Neural cell (in vitro differentiated cells): ENCODE measurements at regions not wholly inside any gene's neighbourhood (a gene's known extent, or its start where the extent isn't known, plus 50 kb on each side); places are given as distances from the start of the nearest gene placed in this dataset.

Experiments
- H2AFZ ChIP-seq: fragments of 200-600, 300-800 bp; sonication (generic), shearing (Covaris generic); 2 replicates; pipeline ENCODE4 v1.6.0; 2014; ENCODE audit warnings: low read depth, mild to moderate bottlenecking, antibody characterized with exemption, low read length, moderate library complexity
- H3F3A ChIP-seq: fragments of 200-600 bp; shearing (Covaris generic); 2 replicates; pipeline ENCODE4 v1.6.1; 2016; ENCODE audit warnings: mild to moderate bottlenecking, moderate library complexity, mixed read lengths, antibody characterized with exemption, low read length; ENCODE audit not compliant: insufficient read depth, poor library complexity, severe bottlenecking
- H3K27ac ChIP-seq: fragments of 200-600, 300-800 bp; sonication (generic), shearing (Covaris generic); 2 replicates; pipeline ENCODE4 v1.5.1; 2014; ENCODE audit warnings: mild to moderate bottlenecking, low read length, moderate library complexity
- H3K27me3 ChIP-seq: fragments of 300-800, 200-600 bp; sonication (generic), shearing (Covaris generic); 2 replicates; pipeline ENCODE4 v1.6.0; 2014; ENCODE audit warnings: mild to moderate bottlenecking, low read depth, low read length, moderate library complexity; ENCODE audit not compliant: insufficient read depth
- H3K36me3 ChIP-seq: fragments of 300-800, 200-600 bp; sonication (generic), shearing (Covaris generic); 2 replicates; pipeline ENCODE4 v1.5.1; 2014; ENCODE audit warnings: mild to moderate bottlenecking, antibody characterized with exemption, low read length, moderate library complexity; ENCODE audit not compliant: insufficient read depth
- H3K4me2 ChIP-seq: fragments of 300-800, 200-600 bp; sonication (generic), shearing (Covaris generic); 2 replicates; pipeline ENCODE4 v1.6.0; 2014; ENCODE audit warnings: mild to moderate bottlenecking, low read length
- H3K4me3 ChIP-seq: fragments of 300-800, 200-600 bp; sonication (generic), shearing (Covaris generic); 2 replicates; pipeline ENCODE4 v1.5.1; 2014; ENCODE audit warnings: mild to moderate bottlenecking, low read length, moderate library complexity
- H3K79me2 ChIP-seq: fragments of 200-600 bp; shearing (Covaris generic); replicated peaks from 2 replicates; pipeline ENCODE4 v1.6.0; 2014; ENCODE audit warnings: mild to moderate bottlenecking, low read length, moderate library complexity; ENCODE audit not compliant: insufficient read depth
- H3K9ac ChIP-seq: fragments of 300-800, 200-600 bp; sonication (generic), shearing (Covaris generic); 2 replicates; pipeline ENCODE4 v1.6.1; 2016; ENCODE audit warnings: mild to moderate bottlenecking, low read length, mixed read lengths
- H3K9me2 ChIP-seq: fragments of 200-600 bp; shearing (Covaris generic); 2 replicates; pipeline ENCODE4 v1.6.1; 2016; ENCODE audit warnings: mild to moderate bottlenecking, low read length, mixed read lengths; ENCODE audit not compliant: insufficient read depth
- H3K9me3 ChIP-seq: fragments of 200-600, 300-800 bp; sonication (generic), shearing (Covaris generic); 2 replicates; pipeline ENCODE4 v1.6.1; 2016; ENCODE audit warnings: mild to moderate bottlenecking, mixed run types, low read length, moderate library complexity, mixed read lengths
- H4K20me1 ChIP-seq: fragments of 200-600 bp; shearing (Covaris generic); 2 replicates; pipeline ENCODE4 v1.6.1; 2016; ENCODE audit warnings: mild to moderate bottlenecking, mixed run types; ENCODE audit not compliant: insufficient read depth
- EP300 ChIP-seq: fragments of 450-650 bp; conservative IDR thresholded peaks from 2 replicates; pipeline ENCODE4 v1.6.1; 2014; ENCODE audit warnings: antibody characterized with exemption, mild to moderate bottlenecking, moderate library complexity; ENCODE audit not compliant: poor library complexity, severe bottlenecking
- POLR2AphosphoS5 ChIP-seq: IDR thresholded peaks from 2 replicates; pipeline ENCODE4 v1.6.1; 2012
- RAD21 ChIP-seq: fragments of 450-650 bp; conservative IDR thresholded peaks from 2 replicates; pipeline ENCODE4 v1.6.1; 2014; ENCODE audit warnings: antibody characterized with exemption, mild to moderate bottlenecking, moderate library complexity
- SMC3 ChIP-seq: fragments of 450-650 bp; conservative IDR thresholded peaks from 2 replicates; pipeline ENCODE4 v1.6.1; 2014; ENCODE audit warnings: antibody characterized with exemption, mild to moderate bottlenecking, moderate library complexity; ENCODE audit not compliant: poor library complexity
- TAF1 ChIP-seq: IDR thresholded peaks from 2 replicates; pipeline ENCODE4 v1.6.1; 2012; ENCODE audit warnings: low read depth
- TF ChIP-seq, protein P1 (sequence below): fragments of 450-650 bp; IDR thresholded peaks from 2 replicates; pipeline ENCODE4 v1.5.1; 2014; ENCODE audit warnings: antibody characterized with exemption, mild to moderate bottlenecking, moderate library complexity; ENCODE audit not compliant: poor library complexity, severe bottlenecking
- TF ChIP-seq, protein P2 (sequence below): IDR thresholded peaks from 2 replicates; pipeline ENCODE4 v1.6.1; 2012; ENCODE audit warnings: borderline replicate concordance

DNA sequence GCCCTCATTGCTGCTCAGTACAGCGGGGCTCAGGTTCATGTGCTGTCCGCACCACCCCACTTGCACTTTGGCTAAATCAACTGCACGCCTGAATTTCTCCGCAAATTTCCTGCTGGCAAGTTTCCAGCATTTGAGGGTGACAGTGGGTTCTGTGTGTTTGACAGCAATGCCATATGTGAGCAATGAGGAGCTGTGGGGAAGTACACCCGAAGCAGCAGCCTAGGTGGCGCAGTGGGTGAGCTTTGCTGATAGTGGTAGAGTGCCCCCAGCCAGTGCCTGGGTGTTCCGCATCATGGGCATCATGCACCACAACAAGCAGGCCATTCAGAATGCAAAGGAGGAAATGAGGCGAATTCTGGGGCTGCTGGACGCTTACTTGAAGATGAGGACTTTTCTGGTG, 103.9 kb upstream of the POT1 start:
- TF ChIP-seq, protein P1, sequence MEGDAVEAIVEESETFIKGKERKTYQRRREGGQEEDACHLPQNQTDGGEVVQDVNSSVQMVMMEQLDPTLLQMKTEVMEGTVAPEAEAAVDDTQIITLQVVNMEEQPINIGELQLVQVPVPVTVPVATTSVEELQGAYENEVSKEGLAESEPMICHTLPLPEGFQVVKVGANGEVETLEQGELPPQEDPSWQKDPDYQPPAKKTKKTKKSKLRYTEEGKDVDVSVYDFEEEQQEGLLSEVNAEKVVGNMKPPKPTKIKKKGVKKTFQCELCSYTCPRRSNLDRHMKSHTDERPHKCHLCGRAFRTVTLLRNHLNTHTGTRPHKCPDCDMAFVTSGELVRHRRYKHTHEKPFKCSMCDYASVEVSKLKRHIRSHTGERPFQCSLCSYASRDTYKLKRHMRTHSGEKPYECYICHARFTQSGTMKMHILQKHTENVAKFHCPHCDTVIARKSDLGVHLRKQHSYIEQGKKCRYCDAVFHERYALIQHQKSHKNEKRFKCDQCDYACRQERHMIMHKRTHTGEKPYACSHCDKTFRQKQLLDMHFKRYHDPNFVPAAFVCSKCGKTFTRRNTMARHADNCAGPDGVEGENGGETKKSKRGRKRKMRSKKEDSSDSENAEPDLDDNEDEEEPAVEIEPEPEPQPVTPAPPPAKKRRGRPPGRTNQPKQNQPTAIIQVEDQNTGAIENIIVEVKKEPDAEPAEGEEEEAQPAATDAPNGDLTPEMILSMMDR = no peak
- TF ChIP-seq EP300 (no peak), TAF1 (no peak), RAD21 (no peak), POLR2AphosphoS5 (no peak)
- no peaks in the 10 kb centered on the region for H4K20me1 ChIP-seq
- H3K27ac ChIP-seq = no peak overlapping the region
- H3K79me2 ChIP-seq = no peaks in the 10 kb centered on the region
- H3K9ac ChIP-seq = no peak overlapping the region
- H2AFZ ChIP-seq = no peak overlapping the region
- no peaks in the 10 kb centered on the region for H3K36me3 ChIP-seq
- no peak overlapping the region for H3K4me2 ChIP-seq
- H3K9me3 ChIP-seq = no peaks in the 10 kb centered on the region
- H3K9me2 ChIP-seq = no peaks in the 10 kb centered on the region
- no peaks in the 10 kb centered on the region for H3F3A ChIP-seq
- H3K27me3 ChIP-seq = no peaks in the 10 kb centered on the region
- no peak overlapping the region for H3K4me3 ChIP-seq

DNA sequence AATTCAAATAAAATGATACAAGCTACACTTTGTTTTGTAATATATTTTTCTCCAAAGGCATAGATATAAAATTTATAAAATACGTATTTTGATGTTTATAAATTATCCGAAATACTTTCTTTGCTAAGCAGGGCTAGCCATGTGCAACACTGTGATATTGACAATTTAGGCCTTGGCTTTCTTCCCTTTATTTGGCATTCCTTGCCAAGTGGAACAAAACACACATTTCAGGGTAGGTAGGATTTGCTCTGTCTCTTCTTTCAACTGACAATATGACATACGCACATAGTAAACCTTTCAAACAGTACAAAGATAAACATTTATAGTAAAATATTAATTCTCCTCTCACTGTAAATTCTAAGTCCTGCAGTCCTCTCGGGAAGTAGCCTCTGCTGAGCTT, 103.3 kb upstream of the POT1 start:
- TF ChIP-seq, protein P2, sequence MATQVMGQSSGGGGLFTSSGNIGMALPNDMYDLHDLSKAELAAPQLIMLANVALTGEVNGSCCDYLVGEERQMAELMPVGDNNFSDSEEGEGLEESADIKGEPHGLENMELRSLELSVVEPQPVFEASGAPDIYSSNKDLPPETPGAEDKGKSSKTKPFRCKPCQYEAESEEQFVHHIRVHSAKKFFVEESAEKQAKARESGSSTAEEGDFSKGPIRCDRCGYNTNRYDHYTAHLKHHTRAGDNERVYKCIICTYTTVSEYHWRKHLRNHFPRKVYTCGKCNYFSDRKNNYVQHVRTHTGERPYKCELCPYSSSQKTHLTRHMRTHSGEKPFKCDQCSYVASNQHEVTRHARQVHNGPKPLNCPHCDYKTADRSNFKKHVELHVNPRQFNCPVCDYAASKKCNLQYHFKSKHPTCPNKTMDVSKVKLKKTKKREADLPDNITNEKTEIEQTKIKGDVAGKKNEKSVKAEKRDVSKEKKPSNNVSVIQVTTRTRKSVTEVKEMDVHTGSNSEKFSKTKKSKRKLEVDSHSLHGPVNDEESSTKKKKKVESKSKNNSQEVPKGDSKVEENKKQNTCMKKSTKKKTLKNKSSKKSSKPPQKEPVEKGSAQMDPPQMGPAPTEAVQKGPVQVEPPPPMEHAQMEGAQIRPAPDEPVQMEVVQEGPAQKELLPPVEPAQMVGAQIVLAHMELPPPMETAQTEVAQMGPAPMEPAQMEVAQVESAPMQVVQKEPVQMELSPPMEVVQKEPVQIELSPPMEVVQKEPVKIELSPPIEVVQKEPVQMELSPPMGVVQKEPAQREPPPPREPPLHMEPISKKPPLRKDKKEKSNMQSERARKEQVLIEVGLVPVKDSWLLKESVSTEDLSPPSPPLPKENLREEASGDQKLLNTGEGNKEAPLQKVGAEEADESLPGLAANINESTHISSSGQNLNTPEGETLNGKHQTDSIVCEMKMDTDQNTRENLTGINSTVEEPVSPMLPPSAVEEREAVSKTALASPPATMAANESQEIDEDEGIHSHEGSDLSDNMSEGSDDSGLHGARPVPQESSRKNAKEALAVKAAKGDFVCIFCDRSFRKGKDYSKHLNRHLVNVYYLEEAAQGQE = no peak
- TF ChIP-seq SMC3 = no peak
- no peak for TF ChIP-seq POLR2AphosphoS5
- no peaks in the 10 kb centered on the region for H3K36me3 ChIP-seq
- no peak overlapping the region for H3K4me2 ChIP-seq
- H3K4me3 ChIP-seq = no peak overlapping the region
- no peaks in the 10 kb centered on the region for H3K9me3 ChIP-seq
- no peaks in the 10 kb centered on the region for H3K9me2 ChIP-seq
- no peaks in the 10 kb centered on the region for H3F3A ChIP-seq
- H3K9ac ChIP-seq = no peak overlapping the region
- no peak overlapping the region for H3K27ac ChIP-seq
- H2AFZ ChIP-seq = no peak overlapping the region
- no peaks in the 10 kb centered on the region for H4K20me1 ChIP-seq
- H3K79me2 ChIP-seq = no peaks in the 10 kb centered on the region
- H3K27me3 ChIP-seq = no peaks in the 10 kb centered on the region

DNA sequence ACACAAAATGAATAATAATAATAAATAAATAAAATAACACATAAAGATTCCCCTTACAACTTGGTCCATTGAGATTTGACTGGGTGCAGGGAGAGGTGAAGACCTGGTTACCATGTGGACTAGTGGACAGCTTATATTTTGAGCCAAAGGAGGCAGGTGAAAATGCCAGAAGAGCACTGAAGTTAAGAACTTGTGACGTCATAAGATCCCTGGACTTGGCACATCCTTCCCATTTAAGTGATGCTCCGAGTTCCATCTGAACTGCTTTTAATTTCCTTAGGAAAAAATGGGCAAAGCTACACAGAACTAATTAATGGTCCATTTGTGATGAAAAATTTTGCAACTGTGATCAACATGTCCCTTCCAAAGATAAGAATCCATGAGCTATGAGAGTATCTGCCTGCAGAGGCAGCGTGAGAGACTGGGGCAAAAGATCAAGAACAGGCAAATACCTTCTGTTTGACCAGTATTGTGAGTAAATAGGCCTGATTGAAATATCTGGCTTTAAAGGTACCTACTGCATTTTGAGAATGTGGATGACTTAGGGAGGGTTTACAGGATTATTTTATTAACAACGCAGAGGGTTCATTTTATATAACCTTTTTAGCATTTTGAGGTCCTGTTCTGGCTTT, 101.2 kb upstream of the POT1 start:
- Histone ChIP-seq H3K4me3 (no peak overlapping the region), H3K36me3 (no peaks in the 10 kb centered on the region), H3K9me2 (no peaks in the 10 kb centered on the region), H3K4me2 (no peak overlapping the region), H3K27ac (no peak overlapping the region), H3K27me3 (no peaks in the 10 kb centered on the region), H3F3A (no peaks in the 10 kb centered on the region), H2AFZ (no peak overlapping the region), H4K20me1 (no peaks in the 10 kb centered on the region), H3K9me3 (no peaks in the 10 kb centered on the region), H3K9ac (no peak overlapping the region), H3K79me2 (no peaks in the 10 kb centered on the region)
- TF ChIP-seq, protein P1 = no peak
- TF ChIP-seq SMC3 (no peak), EP300 (no peak)
